ENCODE measurements at regions not wholly inside any gene's neighbourhood (a gene's known extent, or its start where the extent isn't known, plus 50 kb on each side); places are given as distances from the start of the nearest gene placed in this dataset.

GRCh38 chr6:6781172-6781872, 192.8 kb downstream of the LY86 start:
- DNase-seq (ENCODE audit: low read depth in 2 of 3, low spot score in 1 of 3): no peak

- DNase-seq (ENCODE audit: low read depth in 2 of 3, low spot score in 1 of 3): no peak
These were observed 193.3 kb downstream of the LY86 start for GRCh38 chr6:6781873-6782227.

GRCh38 chr6:6783721-6784120, 195.2 kb downstream of the LY86 start:
- DNase-seq (ENCODE audit: low read depth in 2 of 3, low spot score in 1 of 3): no peak

DNA sequence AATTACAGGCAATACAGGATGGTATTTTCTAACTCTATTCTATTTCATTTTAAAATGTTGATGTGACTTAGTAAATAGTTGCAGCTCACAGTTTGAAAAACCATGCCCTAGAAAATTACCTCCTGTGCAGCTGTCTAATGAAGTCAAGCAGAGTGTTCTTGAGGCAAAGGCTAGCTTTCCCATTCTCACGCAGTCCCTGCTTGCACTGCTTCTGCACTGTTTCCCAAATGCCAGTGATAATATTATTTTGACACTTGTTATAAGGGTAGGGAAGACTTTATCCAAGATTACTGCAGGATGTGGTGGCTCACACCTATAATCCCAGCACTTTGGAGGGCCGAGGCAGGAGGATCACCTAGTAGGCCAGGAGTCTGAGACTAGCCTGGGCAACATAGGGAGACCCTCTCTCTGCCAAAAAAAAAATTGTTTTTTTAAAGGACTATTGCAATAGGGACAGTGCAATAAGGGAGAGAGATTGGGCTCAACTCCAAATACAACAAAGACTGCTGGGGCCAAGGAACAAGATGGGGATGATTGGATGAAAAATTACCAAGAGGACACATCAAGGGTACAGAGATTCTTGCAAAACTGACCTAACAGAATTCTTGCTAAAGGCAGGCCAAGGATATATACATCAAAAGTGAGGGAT, 196.1 kb downstream of the LY86 start:
- no peak for DNase-seq (ENCODE audit: low read depth in 2 of 3, low spot score in 1 of 3)

DNA sequence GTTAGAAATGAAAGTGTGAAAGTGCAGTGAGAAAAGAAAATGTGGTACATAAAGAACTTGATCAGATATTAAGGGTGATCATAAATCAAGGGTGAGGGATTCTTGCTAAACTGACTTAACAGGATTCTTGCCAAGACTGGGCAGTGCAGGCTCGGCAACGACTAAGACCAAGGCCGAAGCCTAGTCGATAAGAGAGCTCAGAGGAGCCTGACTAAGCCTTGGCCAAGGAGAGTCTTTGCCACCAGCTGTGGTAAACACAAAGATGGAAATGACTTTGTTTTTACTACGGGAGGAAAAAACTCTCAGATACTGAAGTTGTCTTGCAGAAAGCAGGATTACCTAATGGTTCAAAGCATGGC, 196.6 kb downstream of the LY86 start:
- no peak for DNase-seq (ENCODE audit: low read depth in 2 of 3, low spot score in 1 of 3)

DNA sequence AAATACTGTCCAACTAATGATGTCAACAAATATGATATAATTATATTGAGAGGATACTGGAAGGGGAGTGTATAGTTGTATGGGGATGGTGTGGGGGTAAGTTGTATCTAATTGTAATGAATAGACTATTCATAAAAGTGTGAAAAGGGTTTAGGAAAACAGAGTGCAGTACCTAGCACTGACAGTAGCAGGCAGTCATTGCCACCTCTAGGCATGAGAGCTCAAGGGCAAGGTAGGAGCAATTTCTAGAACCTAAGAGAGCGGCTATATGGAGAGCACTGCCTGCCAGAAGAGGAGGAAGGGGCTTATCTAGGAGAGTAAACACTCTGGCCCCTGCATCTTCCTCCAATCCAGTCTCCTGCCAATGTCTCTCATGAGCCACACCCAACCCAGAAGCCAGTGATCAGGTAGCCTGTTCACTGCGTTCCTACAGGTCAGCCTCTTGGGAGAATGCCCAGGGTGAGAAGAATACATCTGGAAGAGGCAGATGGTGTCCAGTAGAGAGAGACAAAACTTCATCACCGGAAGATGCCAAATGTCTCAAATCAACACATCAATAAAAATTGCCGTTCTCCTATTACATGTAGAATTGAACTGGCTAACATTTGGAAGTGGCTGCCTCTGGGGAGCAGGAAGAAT, 200.0 kb downstream of the LY86 start:
- no peak for DNase-seq (ENCODE audit: low read depth in 2 of 3, low spot score in 1 of 3)

DNA sequence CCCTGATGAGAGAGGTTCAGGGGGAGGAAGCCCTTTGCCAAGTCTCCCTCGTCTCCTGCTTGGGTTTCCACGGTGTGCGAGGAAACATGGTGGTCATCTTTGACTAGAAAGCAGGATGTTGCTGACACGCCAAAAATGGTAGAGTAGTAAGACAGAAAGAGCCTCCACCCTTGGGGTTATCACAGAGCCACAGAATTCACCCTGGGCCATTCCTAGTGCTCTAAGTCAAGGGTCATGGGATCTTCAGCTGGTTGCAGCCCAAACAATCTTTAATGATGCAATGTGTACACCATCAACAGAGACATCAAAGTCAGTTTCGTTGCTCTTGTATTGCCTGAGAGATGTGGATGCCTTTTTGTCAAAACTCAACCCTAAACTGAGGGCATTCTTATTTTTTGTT, 201.9 kb downstream of the LY86 start:
- DNase-seq (ENCODE audit: low read depth in 2 of 3, low spot score in 1 of 3): no peak

- DNase-seq (ENCODE audit: low read depth in 2 of 3, low spot score in 1 of 3): no peak
These were observed 202.4 kb downstream of the LY86 start for GRCh38 chr6:6790891-6791290.

GRCh38 chr6:6793388-6794250, 205.1 kb downstream of the LY86 start:
- no peak for DNase-seq (ENCODE audit: low read depth in 2 of 3, low spot score in 1 of 3)

GRCh38 chr6:6795393-6795792, 206.9 kb downstream of the LY86 start:
- DNase-seq (ENCODE audit: low read depth in 2 of 3, low spot score in 1 of 3): no peak

DNA sequence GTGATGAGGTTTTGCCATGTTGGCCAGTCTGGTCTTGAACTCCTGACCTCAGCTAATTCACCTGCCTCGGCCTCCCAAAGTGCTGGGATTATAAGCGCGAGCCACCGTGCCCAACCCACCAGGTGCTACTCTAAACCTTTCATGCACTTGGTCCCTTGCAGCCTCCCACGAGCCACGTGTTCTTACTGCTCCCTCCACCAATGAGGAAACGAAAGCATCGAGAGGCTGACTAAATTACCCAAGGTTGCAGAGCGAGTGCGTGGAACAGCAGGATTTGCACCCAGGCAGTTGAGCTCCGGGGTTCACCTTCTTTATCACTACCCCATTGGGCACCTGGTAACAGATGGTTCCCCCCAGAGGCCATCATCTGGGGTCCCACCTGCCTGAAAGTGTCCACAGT, 208.3 kb downstream of the LY86 start:
- DNase-seq (ENCODE audit: low read depth in 2 of 3, low spot score in 1 of 3): no peak

DNA sequence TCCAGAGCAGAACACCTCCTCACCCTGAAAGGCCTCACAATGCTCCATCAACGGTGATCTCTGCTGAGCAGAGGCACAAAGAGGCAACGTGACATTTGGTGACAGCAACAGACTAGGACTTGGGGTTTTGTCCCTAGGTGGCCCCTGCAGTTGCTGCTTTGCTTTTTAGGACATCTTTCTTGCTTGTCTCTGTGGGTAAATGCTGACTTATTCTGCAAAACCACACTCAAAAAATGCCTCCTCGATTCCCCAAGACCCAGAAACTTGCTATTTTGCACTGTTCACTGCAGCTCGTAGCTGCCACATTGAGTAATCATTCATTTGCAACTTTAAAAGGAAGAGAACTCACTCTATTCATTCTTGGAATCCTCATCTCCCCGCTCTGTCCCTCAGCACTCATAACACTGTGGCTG, 209.9 kb downstream of the LY86 start:
- DNase-seq (ENCODE audit: low read depth in 2 of 3, low spot score in 1 of 3): no peak

DNA sequence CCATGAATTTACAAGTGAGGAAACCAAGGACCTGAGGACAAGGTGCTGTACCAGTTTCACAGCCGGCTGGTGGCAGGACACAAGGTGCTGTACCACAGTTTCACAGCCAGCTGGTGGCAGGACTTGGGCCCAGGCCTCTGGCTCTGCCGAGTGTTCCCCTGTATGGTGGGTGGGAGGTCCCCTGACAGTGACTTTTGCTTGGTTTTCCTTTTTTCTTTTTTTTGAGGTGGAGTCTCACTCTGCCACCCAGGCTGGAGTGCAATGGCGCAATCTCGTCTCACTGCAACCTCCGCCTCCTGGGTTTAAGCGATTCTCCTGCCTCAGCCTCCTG, 212.4 kb downstream of the LY86 start:
- no peak for DNase-seq (ENCODE audit: low read depth in 2 of 3, low spot score in 1 of 3)

- DNase-seq (ENCODE audit: low read depth in 2 of 3, low spot score in 1 of 3): no peak
These were observed 213.2 kb downstream of the LY86 start for GRCh38 chr6:6801635-6802218.

DNA sequence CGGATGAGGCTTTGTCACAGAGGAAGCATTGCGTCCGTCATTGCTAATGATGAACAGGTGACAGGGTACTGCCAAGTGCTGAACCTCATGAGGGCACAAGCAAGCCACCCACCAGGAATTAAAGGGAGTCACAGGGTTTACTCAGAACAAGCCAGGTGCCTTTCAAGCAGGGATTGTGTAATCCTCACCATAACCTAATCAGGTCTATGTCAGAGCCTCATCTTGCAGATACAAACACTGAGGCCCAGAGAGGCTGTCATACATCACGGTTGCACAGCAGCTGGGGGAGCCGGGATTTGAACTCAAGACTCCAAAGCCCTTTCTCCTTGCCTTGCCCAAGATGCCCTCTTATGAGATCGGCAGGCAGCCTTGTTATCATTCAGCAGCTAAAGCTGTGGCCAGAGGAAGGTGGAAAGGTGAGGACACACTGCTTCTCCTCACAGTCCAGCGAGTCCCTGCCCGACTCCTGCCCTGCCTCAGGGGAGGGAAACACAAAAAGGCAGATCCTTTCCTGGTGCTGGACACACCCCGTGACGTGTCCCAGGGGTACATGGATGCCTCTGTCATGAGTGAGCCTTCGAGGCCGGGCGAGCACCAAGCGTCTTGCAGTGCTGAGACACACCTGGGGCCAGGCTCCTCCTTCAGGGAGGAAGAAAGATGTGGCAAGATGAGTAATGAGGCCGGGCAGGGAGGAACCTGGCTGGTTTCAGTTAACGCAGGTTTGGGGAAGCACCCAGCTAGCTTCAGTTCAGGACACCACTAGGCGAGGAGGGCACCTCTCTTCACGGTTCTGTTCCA, 214.9 kb downstream of the LY86 start:
- no peak for DNase-seq (ENCODE audit: low read depth in 2 of 3, low spot score in 1 of 3)

GRCh38 chr6:6804843-6805615, 216.5 kb downstream of the LY86 start:
- no peak for DNase-seq (ENCODE audit: low read depth in 2 of 3, low spot score in 1 of 3)

DNA sequence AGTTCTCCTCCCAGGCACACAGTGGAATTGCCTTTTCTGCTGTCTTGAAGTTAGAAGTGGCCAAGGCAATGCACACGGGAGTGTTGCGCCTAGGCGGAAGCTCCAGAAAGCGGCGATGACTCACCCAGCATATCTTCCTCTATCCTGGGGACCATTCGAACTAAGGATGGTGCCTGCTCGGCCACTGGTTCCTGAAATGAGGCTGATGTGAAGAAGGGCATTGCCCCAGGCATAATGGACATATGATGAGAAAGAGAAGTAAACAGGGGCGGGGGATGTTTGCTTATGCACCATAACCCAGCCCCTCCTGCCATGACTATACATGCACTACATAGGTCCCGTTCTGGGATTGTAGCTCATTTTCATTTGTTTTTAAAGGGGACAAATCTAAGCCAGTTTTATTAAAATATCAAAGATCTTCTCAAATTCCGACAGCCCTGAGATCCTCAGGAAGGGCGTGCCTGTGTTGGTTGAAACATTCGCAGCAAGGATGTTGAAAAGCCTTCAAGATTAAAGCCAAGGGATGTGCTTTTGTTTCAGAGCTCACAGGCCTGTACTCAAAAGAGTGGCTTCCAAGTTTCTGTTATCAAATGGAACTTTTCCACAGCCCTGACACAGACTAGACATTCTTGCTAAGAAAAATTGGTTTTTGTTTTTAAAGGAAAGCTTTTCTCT, 218.5 kb downstream of the LY86 start:
- no peak for DNase-seq (ENCODE audit: low read depth in 2 of 3, low spot score in 1 of 3)

DNA sequence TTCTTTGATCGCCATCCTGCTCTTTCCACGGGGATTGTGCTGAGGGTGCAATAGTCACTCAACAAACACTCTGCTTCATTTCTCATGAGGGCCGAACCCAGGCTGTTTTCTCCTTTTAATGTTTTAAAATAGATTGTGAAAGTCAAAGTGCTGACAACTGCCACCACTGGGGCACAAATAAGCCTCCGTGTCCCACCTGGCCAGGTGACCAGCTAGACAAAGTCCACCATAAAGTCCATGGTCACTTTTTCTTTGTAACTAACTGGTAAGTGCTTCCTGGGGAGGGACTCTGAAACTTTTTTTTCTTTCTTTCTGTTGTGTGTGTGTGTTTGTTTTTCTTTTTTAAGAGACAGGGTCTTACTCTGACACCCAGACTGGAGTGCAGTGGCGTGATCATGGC, 219.8 kb downstream of the LY86 start:
- DNase-seq (ENCODE audit: low read depth in 2 of 3, low spot score in 1 of 3): no peak

DNA sequence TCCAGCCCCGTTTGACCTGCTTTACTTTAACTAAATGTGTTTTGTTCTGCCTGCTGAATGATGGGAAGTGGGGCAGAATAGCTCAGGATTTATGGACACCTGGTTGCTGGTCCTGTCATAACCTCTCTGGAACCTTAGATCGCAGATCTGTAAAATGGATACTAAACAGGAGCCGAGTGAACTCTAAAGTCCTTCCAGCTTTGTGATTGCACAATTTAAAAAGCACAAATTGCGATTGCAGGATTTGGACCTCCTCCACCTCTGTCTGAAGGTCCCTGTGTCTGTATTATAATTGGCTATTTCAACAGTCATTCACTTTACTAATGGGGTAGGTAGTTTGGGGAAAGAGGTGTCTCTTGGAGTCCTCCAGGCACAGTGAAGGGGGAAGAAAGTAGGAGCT, 220.4 kb downstream of the LY86 start:
- no peak for DNase-seq (ENCODE audit: low read depth in 2 of 3, low spot score in 1 of 3)

Measured in stimulated activated CD4-positive, alpha-beta T cell treated with anti-CD3 and anti-CD28 coated beads, Interleukin-12 subunit alpha, Interleukin-12 subunit beta, amount 100 ng/mL, for 48 hours (primary cell).